NB4 (cell line): ENCODE measurements at regions not wholly inside any gene's neighbourhood (a gene's known extent, or its start where the extent isn't known, plus 50 kb on each side); places are given as distances from the start of the nearest gene placed in this dataset.

Source experiments
- DNase-seq: peaks from one replicate; pipeline ENCODE4 v3.0.0; 2010; ENCODE audit warnings: low read depth
- H3K4me3 ChIP-seq: one replicate; pipeline ENCODE4 v1.5.1; 2011; ENCODE audit warnings: mild to moderate bottlenecking, low read depth, low read length, moderate library complexity
- CTCF ChIP-seq: IDR thresholded peaks from one replicate; pipeline ENCODE4 v1.5.1; 2012; ENCODE audit warnings: low read depth, low read length
- MAX ChIP-seq: IDR thresholded peaks from 2 replicates; pipeline ENCODE4 v1.6.1; 2011; ENCODE audit warnings: low read depth, low read length
- MYC ChIP-seq: IDR thresholded peaks from 2 replicates; pipeline ENCODE4 v1.6.1; 2011; ENCODE audit warnings: low read depth, low read length
- POLR2A ChIP-seq: IDR thresholded peaks from 2 replicates; pipeline ENCODE4 v1.6.1; 2011; ENCODE audit warnings: mild to moderate bottlenecking; ENCODE audit not compliant: insufficient read length; ENCODE audit errors: extremely low read depth

GRCh38 chr20:40551125-40551530, 137.9 kb downstream of the MAFB start:
- no peak for DNase-seq
- no peak overlapping the region for H3K4me3 ChIP-seq
- no peak for TF ChIP-seq CTCF
- no peak for TF ChIP-seq MYC
- TF ChIP-seq MAX: no peak
- TF ChIP-seq POLR2A: no peak

- DNase-seq: no peak
- no peak overlapping the region for H3K4me3 ChIP-seq
- TF ChIP-seq POLR2A (no peak), MAX (no peak), CTCF (no peak), MYC (no peak)
These were observed 141.4 kb downstream of the MAFB start for GRCh38 chr20:40547483-40548091.

GRCh38 chr20:40545478-40545877, 143.6 kb downstream of the MAFB start:
- H3K4me3 ChIP-seq: no peak overlapping the region
- TF ChIP-seq CTCF: no peak
- TF ChIP-seq MYC: no peak
- TF ChIP-seq POLR2A: no peak
- TF ChIP-seq MAX: no peak
- DNase-seq: no peak

- DNase-seq: no peak
- H3K4me3 ChIP-seq: no peak overlapping the region
- TF ChIP-seq POLR2A: no peak
- TF ChIP-seq MAX: no peak
- TF ChIP-seq MYC: no peak
- TF ChIP-seq CTCF: no peak
These were observed 147.0 kb downstream of the MAFB start for GRCh38 chr20:40542065-40542464.

- no peak overlapping the region for H3K4me3 ChIP-seq
- TF ChIP-seq MYC (no peak), CTCF (no peak), POLR2A (no peak), MAX (no peak)
- DNase-seq: no peak
These were observed 148.9 kb downstream of the MAFB start for GRCh38 chr20:40540166-40540565.

GRCh38 chr20:40538131-40538530, 150.9 kb downstream of the MAFB start:
- DNase-seq: no peak
- no peak overlapping the region for H3K4me3 ChIP-seq
- TF ChIP-seq POLR2A: no peak
- TF ChIP-seq MAX: no peak
- TF ChIP-seq MYC: no peak
- no peak for TF ChIP-seq CTCF
